ENCODE measurements at regions not wholly inside any gene's neighbourhood (a gene's known extent, or its start where the extent isn't known, plus 50 kb on each side); places are given as distances from the start of the nearest gene placed in this dataset.

DNA sequence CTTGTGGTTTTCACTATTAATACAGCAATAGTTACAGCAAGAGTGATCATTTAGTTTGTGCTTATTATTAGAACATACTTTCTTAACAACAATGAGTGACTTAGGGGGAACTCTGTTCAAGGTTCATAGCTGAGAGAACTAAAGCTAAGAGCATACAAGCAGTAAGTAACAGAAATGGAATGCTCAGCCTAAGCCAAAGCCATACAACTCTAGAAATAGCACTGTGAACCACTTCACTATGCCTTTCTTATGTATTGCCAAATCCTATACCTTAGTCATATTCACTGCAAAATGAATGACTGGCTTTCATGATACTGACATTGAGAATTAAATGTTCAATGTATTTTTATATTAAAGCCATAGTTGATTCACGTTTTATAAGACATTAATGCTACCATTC, 599.7 kb upstream of the SLITRK1 start:
- TF ChIP-seq, protein P1, sequence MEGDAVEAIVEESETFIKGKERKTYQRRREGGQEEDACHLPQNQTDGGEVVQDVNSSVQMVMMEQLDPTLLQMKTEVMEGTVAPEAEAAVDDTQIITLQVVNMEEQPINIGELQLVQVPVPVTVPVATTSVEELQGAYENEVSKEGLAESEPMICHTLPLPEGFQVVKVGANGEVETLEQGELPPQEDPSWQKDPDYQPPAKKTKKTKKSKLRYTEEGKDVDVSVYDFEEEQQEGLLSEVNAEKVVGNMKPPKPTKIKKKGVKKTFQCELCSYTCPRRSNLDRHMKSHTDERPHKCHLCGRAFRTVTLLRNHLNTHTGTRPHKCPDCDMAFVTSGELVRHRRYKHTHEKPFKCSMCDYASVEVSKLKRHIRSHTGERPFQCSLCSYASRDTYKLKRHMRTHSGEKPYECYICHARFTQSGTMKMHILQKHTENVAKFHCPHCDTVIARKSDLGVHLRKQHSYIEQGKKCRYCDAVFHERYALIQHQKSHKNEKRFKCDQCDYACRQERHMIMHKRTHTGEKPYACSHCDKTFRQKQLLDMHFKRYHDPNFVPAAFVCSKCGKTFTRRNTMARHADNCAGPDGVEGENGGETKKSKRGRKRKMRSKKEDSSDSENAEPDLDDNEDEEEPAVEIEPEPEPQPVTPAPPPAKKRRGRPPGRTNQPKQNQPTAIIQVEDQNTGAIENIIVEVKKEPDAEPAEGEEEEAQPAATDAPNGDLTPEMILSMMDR (IDR thresholded peaks at IDR 0.05; ENCODE audit: insufficient read depth, low read length): no peak
- TF ChIP-seq, protein P2, sequence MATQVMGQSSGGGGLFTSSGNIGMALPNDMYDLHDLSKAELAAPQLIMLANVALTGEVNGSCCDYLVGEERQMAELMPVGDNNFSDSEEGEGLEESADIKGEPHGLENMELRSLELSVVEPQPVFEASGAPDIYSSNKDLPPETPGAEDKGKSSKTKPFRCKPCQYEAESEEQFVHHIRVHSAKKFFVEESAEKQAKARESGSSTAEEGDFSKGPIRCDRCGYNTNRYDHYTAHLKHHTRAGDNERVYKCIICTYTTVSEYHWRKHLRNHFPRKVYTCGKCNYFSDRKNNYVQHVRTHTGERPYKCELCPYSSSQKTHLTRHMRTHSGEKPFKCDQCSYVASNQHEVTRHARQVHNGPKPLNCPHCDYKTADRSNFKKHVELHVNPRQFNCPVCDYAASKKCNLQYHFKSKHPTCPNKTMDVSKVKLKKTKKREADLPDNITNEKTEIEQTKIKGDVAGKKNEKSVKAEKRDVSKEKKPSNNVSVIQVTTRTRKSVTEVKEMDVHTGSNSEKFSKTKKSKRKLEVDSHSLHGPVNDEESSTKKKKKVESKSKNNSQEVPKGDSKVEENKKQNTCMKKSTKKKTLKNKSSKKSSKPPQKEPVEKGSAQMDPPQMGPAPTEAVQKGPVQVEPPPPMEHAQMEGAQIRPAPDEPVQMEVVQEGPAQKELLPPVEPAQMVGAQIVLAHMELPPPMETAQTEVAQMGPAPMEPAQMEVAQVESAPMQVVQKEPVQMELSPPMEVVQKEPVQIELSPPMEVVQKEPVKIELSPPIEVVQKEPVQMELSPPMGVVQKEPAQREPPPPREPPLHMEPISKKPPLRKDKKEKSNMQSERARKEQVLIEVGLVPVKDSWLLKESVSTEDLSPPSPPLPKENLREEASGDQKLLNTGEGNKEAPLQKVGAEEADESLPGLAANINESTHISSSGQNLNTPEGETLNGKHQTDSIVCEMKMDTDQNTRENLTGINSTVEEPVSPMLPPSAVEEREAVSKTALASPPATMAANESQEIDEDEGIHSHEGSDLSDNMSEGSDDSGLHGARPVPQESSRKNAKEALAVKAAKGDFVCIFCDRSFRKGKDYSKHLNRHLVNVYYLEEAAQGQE (IDR thresholded peaks at IDR 0.05; ENCODE audit: insufficient replicate concordance, low read depth): no peak
- no peak for TF ChIP-seq POLR2AphosphoS5 (IDR thresholded peaks at IDR 0.05; ENCODE audit: low read depth)
- no peak for TF ChIP-seq GABPA (IDR thresholded peaks at IDR 0.05; ENCODE audit: low read depth)
- no peak for TF ChIP-seq SPI1 (IDR thresholded peaks at IDR 0.05; ENCODE audit: borderline replicate concordance, low read depth)
